Lung (tissue), 11 donors: ENCODE measurements at regions not wholly inside any gene's neighbourhood (a gene's known extent, or its start where the extent isn't known, plus 50 kb on each side); places are given as distances from the start of the nearest gene placed in this dataset.

ENCODE experiments used
- ATAC-seq: fragments of 200-7000 bp; cut with Tn5 transposase; one replicate; pipeline ENCODE4 v1.9.1; 2020; ENCODE audit warnings: moderate number of reproducible peaks; ENCODE audit not compliant: insufficient read depth, low FRiP score
- DNase-seq, 3 donors: peaks; one replicate each; pipeline ENCODE4 v3.0.0-alpha.2; 2013 to 2017
- H3K27ac ChIP-seq, 2 donors: one replicate each; pipeline ENCODE4 v1.5.1; 2013; ENCODE audit warnings: mild to moderate bottlenecking in 2 of 2, moderate library complexity in 2 of 2, control low read depth in 1 of 2, inconsistent platforms in 1 of 2, low read depth in 1 of 2, low read length in 1 of 2
- H3K27me3 ChIP-seq, 3 donors: one replicate each; pipeline ENCODE4 v1.5.1; 2013; ENCODE audit warnings: low read length in 2 of 3; ENCODE audit not compliant: control insufficient read depth in 3 of 3, insufficient read depth in 3 of 3
- H3K36me3 ChIP-seq, 4 donors: one replicate each; pipeline ENCODE4 v1.5.1; 2013; ENCODE audit warnings: low read length in 4 of 4, mild to moderate bottlenecking in 1 of 4, moderate library complexity in 1 of 4; ENCODE audit not compliant: control insufficient read depth in 4 of 4, insufficient read depth in 4 of 4
- H3K4me1 ChIP-seq, 5 donors: one replicate each; pipeline ENCODE4 v1.5.1; 2013; ENCODE audit warnings: low read length in 5 of 5, mild to moderate bottlenecking in 2 of 5, moderate library complexity in 1 of 5; ENCODE audit not compliant: control insufficient read depth in 5 of 5, insufficient read depth in 5 of 5
- H3K4me3 ChIP-seq: one replicate; pipeline ENCODE4 v1.5.1; 2013; ENCODE audit warnings: mild to moderate bottlenecking, control low read depth, moderate library complexity
- H3K9ac ChIP-seq, 2 donors: one replicate each; pipeline ENCODE4 v1.5.1; 2013; ENCODE audit warnings: low read length in 2 of 2, control low read depth in 1 of 2; ENCODE audit not compliant: insufficient read depth in 1 of 2
- H3K9me3 ChIP-seq, 4 donors: one replicate each; pipeline ENCODE4 v1.5.1; 2013; ENCODE audit warnings: low read length in 3 of 4, mild to moderate bottlenecking in 1 of 4, moderate library complexity in 1 of 4; ENCODE audit not compliant: control insufficient read depth in 4 of 4, insufficient read depth in 3 of 4
- CTCF ChIP-seq: IDR thresholded peaks from 2 replicates; pipeline ENCODE4 v1.5.1; 2012; ENCODE audit warnings: mild to moderate bottlenecking; ENCODE audit errors: control extremely low read depth, extremely low read depth
- WGBS, 2 donors: extraction: QIAGEN DNeasy Blood & Tissue Kit; methylation state at CpG; one replicate each; pipeline ENCODE4 v1.1.7; 2013; 5-methylcytosine and 5-hydroxymethylcytosine counted together
- donor health status: control.
- donor health status: control.
- donor health status: Bipolar disorder and iron deficiency.
- donor health status: healthy.
- donor health status: DM: yes; HTN: yes; CAD: no.

DNA sequence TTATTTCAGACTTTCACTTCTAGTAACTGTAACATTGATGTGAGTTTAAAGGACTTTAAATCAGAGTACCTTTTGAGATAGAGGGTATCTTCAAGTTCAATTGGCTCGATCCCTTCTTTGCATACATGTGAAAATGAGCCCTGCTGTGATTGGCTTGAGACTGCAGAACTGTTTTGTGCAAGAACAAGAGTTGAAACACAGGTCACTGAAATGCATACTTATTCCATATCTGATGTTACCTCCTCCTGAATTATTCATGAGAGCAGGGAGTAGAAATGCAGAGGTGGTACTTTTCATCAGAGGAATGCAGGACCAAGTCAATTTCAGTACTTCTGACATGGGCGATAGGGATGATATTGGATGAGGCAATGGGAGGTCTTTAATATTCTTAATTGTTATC, 459.5 kb downstream of the TLR4 start:
- WGBS, 2 donors = 81 to 86% methylated on average over 2 of the region's 2 CpGs
- Histone ChIP-seq H3K4me3 (no peak overlapping the region), H3K27me3 (no peaks in the 10 kb centered on the region), H3K36me3 (no peaks in the 10 kb centered on the region), H3K4me1 (no peaks in the 10 kb centered on the region), H3K9ac (no peak overlapping the region), H3K9me3 (no peaks in the 10 kb centered on the region), H3K27ac (no peak overlapping the region)
- no peak for TF ChIP-seq CTCF
- ATAC-seq (no peak), DNase-seq (no peak)

DNA sequence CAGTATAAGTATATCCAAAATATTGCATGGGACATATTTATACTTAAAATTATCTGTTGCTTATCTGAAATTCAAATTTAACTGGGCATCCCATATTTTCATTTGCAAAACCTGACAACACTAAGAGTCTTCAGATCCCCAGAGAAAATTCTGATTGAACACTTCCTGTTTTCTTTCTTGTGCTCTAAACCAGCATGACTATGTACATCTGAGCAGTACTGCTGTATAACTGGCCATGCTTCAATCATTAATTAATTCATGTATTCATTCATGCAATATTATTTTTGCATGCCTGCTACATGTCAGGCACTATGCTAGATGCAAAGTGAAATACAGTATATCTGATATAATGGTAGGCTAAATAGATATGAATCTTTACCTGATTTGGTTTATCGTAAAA, 461.2 kb downstream of the TLR4 start:
- DNase-seq (no peak), ATAC-seq (no peak)
- Histone ChIP-seq H3K4me1 (no peaks in the 10 kb centered on the region), H3K9ac (no peak overlapping the region), H3K4me3 (no peak overlapping the region), H3K36me3 (no peaks in the 10 kb centered on the region), H3K9me3 (no peaks in the 10 kb centered on the region), H3K27ac (no peak overlapping the region), H3K27me3 (no peaks in the 10 kb centered on the region)
- WGBS, 2 donors = 85 to 88% methylated on average over 1 of the region's 1 CpG
- no peak for TF ChIP-seq CTCF

DNA sequence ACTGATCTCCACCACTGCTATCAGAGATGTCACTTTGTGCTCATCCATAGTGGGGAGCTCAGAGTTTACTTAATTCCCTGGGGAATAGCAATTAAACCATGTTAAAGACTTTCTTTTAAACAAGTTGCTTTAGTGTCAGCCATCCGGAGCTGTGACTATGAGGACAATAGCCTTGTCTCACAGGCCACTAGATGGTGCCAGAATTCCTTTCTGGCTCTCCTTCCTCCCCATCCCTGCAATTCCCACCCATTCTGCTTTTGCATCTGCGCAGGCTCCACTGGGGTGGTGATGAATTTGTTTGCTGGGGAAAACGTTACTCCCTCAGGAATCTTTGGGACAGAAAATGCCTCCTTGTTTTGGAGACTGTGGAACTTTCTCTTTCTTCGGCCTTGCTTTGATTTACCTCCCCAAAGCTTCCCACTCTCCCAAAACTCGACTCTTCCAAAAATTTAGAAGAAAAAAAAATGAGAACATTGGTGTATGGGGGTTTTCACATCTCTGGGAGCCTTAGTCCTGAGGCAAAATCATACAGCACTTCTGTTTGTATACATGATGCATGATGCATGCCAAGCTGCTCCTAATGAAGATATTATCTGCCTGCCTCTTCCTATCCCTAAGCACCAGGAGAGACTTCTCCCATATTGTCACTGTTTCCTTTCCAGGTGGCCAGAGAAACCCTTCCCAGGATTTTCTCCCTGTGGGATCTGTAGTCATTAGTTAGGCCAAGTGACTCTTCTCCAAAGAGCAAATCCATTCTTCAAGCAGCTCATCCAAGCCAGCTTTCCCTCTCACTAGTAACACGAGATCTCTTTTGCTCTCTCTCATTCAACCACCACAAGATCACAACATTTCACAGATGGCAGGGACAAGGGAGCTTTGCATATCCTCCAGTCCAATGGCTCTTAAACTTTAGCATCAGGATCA, 466.1 kb downstream of the TLR4 start:
- Histone ChIP-seq H3K4me1 (no peaks in the 10 kb centered on the region), H3K27ac (no peak overlapping the region), H3K36me3 (no peaks in the 10 kb centered on the region), H3K27me3 (no peaks in the 10 kb centered on the region), H3K9me3 (no peaks in the 10 kb centered on the region), H3K9ac (no peak overlapping the region), H3K4me3 (no peak overlapping the region)
- DNase-seq (peak; percentile 29 to 50 (median 35)), ATAC-seq (no peak)
- peak; percentile 12 for TF ChIP-seq CTCF
- 38 to 40% methylated on average over 6 of the region's 6 CpGs for WGBS, 2 donors

DNA sequence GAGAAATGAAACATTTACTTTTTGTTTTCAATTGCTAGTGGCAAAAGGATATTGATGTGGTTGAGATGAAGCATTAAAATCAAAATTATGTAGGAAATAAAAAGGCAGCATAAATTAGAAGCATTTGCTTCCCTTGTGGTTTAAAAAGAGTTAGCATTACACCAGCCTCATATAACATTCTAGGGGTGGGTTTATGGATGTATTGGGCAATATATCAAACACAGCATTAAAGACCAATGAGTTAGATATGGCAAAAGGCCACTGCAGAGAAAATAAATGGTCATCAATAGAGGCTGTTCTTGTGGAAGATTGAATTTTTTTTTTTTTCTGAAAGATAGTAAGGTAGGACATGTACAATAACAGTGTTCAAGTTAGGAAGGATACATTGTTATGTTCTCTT, 473.0 kb downstream of the TLR4 start:
- Histone ChIP-seq H3K4me3 (no peak overlapping the region), H3K9ac (no peak overlapping the region), H3K9me3 (no peaks in the 10 kb centered on the region), H3K27me3 (no peaks in the 10 kb centered on the region), H3K27ac (no peak overlapping the region), H3K36me3 (no peaks in the 10 kb centered on the region), H3K4me1 (no peaks in the 10 kb centered on the region)
- DNase-seq (no peak), ATAC-seq (no peak)
- TF ChIP-seq CTCF = no peak
